Endothelial cell of umbilical vein (primary cell): ENCODE measurements at regions not wholly inside any gene's neighbourhood (a gene's known extent, or its start where the extent isn't known, plus 50 kb on each side); places are given as distances from the start of the nearest gene placed in this dataset.

Experiments used
- BruUV-seq: library from RNA; stranded (reverse); fragments of 400-500 nt; replicated peaks from 2 replicates; lab custom pipeline; 2021; lab: Mats Ljungman, UMichigan
- CTCF ChIA-PET: fragments of 300-600, 350-600 bp; sonication (Branson Sonifier 250); formaldehyde crosslinking; loops from one replicate; lab custom pipeline; 2021; ENCODE audit warnings: antibody characterized with exemption, inconsistent platforms; lab: Charles Lee
- POLR2A ChIA-PET: fragments of 300-600, 350-600 bp; sonication (Branson Sonifier 250); formaldehyde crosslinking; loops from one replicate; lab custom pipeline; 2021; ENCODE audit warnings: antibody characterized with exemption, inconsistent platforms; lab: Charles Lee
- DNase-seq: peaks from one replicate; pipeline ENCODE4 v3.0.0-alpha.2; 2011; ENCODE audit warnings: low read depth, low spot score
- FAIRE-seq: peaks from 2 replicates; lab custom pipeline; 2011; peaks lifted over from hg19 to GRCh38; lab: Jason Lieb, UNC
- H2AFZ ChIP-seq: 2 replicates; pipeline ENCODE4 v1.6.0; 2012; ENCODE audit warnings: low read depth, low read length, control low read depth, inconsistent platforms
- H3K27ac ChIP-seq: 2 replicates; pipeline ENCODE4 v1.5.1; 2011; ENCODE audit warnings: low read depth, mild to moderate bottlenecking, control low read depth, low read length, moderate library complexity; ENCODE audit not compliant: insufficient read depth
- H3K27me3 ChIP-seq, 2 experiments: 2 replicates each; pipeline versions ENCODE4 v1.6.0 to v1.6.1; 2011; ENCODE audit warnings: low read length in 2 of 2, mixed read lengths in 1 of 2; ENCODE audit not compliant: control insufficient read depth in 2 of 2, insufficient read depth in 2 of 2
- H3K36me3 ChIP-seq, 2 experiments: 2 replicates in 1 of 2; 3 replicates in 1 of 2; pipeline ENCODE4 v1.5.1; 2011; ENCODE audit warnings: low read length in 2 of 2, mild to moderate bottlenecking in 1 of 2, moderate library complexity in 1 of 2; ENCODE audit not compliant: control insufficient read depth in 2 of 2, insufficient read depth in 2 of 2; ENCODE audit errors: extremely low read depth in 1 of 2
- H3K4me1 ChIP-seq: 3 replicates; pipeline ENCODE4 v1.5.1; 2011; ENCODE audit warnings: mild to moderate bottlenecking, low read length; ENCODE audit not compliant: control insufficient read depth, insufficient read depth; ENCODE audit errors: extremely low read depth
- H3K4me2 ChIP-seq: 2 replicates; pipeline ENCODE4 v1.6.1; 2011; ENCODE audit warnings: low read length, control low read depth, mixed read lengths; ENCODE audit not compliant: insufficient read depth
- H3K4me3 ChIP-seq, 3 experiments: fragments of 200-600 bp in 1 of 3; sonication (generic), shearing (Covaris generic) in 1 of 3; replicated peaks in 1 of 3; 2 replicates each; pipeline ENCODE4 v1.5.1; 2011 to 2016; ENCODE audit warnings: control low read depth in 3 of 3, low read length in 3 of 3, mild to moderate bottlenecking in 2 of 3, inconsistent platforms in 1 of 3, low read depth in 1 of 3, moderate library complexity in 1 of 3; ENCODE audit not compliant: insufficient read depth in 1 of 3
- H3K79me2 ChIP-seq: 2 replicates; pipeline ENCODE4 v1.6.0; 2012; ENCODE audit warnings: low read length, inconsistent platforms; ENCODE audit not compliant: control insufficient read depth, insufficient read depth
- H3K9ac ChIP-seq: replicated peaks from 2 replicates; pipeline ENCODE3; 2011; ENCODE audit warnings: low read length, control low read depth; ENCODE audit not compliant: insufficient read depth; ENCODE audit errors: extremely low read depth
- H3K9me1 ChIP-seq: replicated peaks from 3 replicates; pipeline ENCODE4 v1.6.0; 2011; ENCODE audit warnings: mild to moderate bottlenecking, low read length; ENCODE audit not compliant: control insufficient read depth, insufficient read depth; ENCODE audit errors: extremely low read depth
- H3K9me3 ChIP-seq: replicated peaks from 2 replicates; pipeline ENCODE4 v1.5.1; 2012; ENCODE audit warnings: low read length, inconsistent platforms; ENCODE audit not compliant: control insufficient read depth, insufficient read depth
- H4K20me1 ChIP-seq: replicated peaks from 2 replicates; pipeline ENCODE3; 2011; ENCODE audit warnings: mild to moderate bottlenecking, low read length; ENCODE audit not compliant: control insufficient read depth, insufficient read depth; ENCODE audit errors: extremely low read depth
- EZH2 ChIP-seq: IDR thresholded peaks from 2 replicates; pipeline ENCODE4 v1.6.1; 2012; ENCODE audit warnings: borderline replicate concordance, low read depth, mild to moderate bottlenecking, moderate library complexity, low read length, inconsistent platforms; ENCODE audit not compliant: severe bottlenecking
- FOS ChIP-seq: IDR thresholded peaks from 2 replicates; pipeline ENCODE4 v1.6.1; 2011; ENCODE audit warnings: mild to moderate bottlenecking, low read length, moderate library complexity, borderline replicate concordance; ENCODE audit not compliant: insufficient read depth
- GATA2 ChIP-seq: IDR thresholded peaks from 2 replicates; pipeline ENCODE4 v1.7.0; 2011; ENCODE audit warnings: low read depth, mild to moderate bottlenecking, moderate library complexity, mixed read lengths, low read length; ENCODE audit not compliant: insufficient read length, insufficient read depth
- JUN ChIP-seq: IDR thresholded peaks from 2 replicates; pipeline ENCODE4 v1.6.1; 2011; ENCODE audit warnings: borderline replicate concordance, low read depth; ENCODE audit not compliant: insufficient read length, insufficient read depth
- MYC ChIP-seq: IDR thresholded peaks from one replicate; pipeline ENCODE4 v1.6.1; 2011; ENCODE audit warnings: mild to moderate bottlenecking, low read depth, low read length
- POLR2A ChIP-seq: IDR thresholded peaks from 2 replicates; pipeline ENCODE4 v1.6.1; 2012; ENCODE audit warnings: low read depth, mild to moderate bottlenecking, control low read depth, low read length
- POLR2AphosphoS5 ChIP-seq: IDR thresholded peaks from 2 replicates; pipeline ENCODE4 v1.6.1; 2012; ENCODE audit warnings: low read depth, mild to moderate bottlenecking, control low read depth, low read length, moderate library complexity; ENCODE audit not compliant: insufficient read depth
- dilution Hi-C: fragments of 300-500 bp; cut with MboI; formaldehyde crosslinking; loops from one replicate; pipeline ENCODE4 v1.15.0; 2019; ENCODE audit warnings: low sequenced_read_pairs; ENCODE audit not compliant: extremely low pct_ligation_motif_present
- intact Hi-C: fragments of 100-400 bp; cut with micrococcal nuclease; formaldehyde crosslinking; loops from one replicate; pipeline ENCODE4 v1.10.0; 2022
- TF ChIP-seq, protein P1 (sequence below), 2 donors: IDR thresholded peaks; 1 replicate in 1 of 2; 2 replicates in 1 of 2; pipeline ENCODE4 v1.5.1; 2011; ENCODE audit warnings: low read length in 2 of 2, mild to moderate bottlenecking in 2 of 2, moderate library complexity in 2 of 2, control low read depth in 1 of 2, inconsistent platforms in 1 of 2, low read depth in 1 of 2; ENCODE audit not compliant: insufficient read depth in 1 of 2; ENCODE audit errors: extremely low read depth in 1 of 2
- TF ChIP-seq, protein P2 (sequence below): IDR thresholded peaks from 2 replicates; pipeline ENCODE4 v1.6.1; 2011; ENCODE audit not compliant: insufficient read depth, insufficient read length

DNA sequence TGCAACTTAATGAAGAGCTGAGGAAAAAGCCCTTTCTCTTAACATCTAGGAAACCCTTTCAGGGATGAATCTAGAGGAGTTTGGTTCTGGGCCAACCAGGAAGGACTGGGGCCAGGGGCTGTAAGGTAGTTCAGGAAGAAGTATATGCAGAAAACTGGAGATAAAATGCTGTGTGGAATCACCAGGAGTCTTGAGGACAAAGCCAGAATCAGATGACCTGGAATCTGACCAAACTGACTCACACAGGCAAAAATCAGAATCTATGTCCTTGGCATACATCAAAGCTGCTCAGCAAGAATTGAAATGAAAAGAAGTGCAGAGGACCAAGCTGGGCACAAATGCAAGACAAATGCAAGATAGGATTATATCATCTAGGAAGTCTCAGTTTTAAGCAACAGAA lies 59.4 kb upstream of the ATP2C1 start:
- no peak for TF ChIP-seq JUN
- no peak for TF ChIP-seq POLR2AphosphoS5
- no peak for TF ChIP-seq EZH2
- TF ChIP-seq, protein P1, sequence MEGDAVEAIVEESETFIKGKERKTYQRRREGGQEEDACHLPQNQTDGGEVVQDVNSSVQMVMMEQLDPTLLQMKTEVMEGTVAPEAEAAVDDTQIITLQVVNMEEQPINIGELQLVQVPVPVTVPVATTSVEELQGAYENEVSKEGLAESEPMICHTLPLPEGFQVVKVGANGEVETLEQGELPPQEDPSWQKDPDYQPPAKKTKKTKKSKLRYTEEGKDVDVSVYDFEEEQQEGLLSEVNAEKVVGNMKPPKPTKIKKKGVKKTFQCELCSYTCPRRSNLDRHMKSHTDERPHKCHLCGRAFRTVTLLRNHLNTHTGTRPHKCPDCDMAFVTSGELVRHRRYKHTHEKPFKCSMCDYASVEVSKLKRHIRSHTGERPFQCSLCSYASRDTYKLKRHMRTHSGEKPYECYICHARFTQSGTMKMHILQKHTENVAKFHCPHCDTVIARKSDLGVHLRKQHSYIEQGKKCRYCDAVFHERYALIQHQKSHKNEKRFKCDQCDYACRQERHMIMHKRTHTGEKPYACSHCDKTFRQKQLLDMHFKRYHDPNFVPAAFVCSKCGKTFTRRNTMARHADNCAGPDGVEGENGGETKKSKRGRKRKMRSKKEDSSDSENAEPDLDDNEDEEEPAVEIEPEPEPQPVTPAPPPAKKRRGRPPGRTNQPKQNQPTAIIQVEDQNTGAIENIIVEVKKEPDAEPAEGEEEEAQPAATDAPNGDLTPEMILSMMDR (IDR thresholded peaks at IDR 0.05; ENCODE audit: extremely low read depth in 1 of 2, insufficient read depth in 1 of 2, low read depth in 1 of 2, low read length in 2 of 2): no peak
- no peak for TF ChIP-seq GATA2
- TF ChIP-seq, protein P2, sequence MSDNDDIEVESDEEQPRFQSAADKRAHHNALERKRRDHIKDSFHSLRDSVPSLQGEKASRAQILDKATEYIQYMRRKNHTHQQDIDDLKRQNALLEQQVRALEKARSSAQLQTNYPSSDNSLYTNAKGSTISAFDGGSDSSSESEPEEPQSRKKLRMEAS: no peak
- no peak for TF ChIP-seq POLR2A
- TF ChIP-seq MYC: no peak
- no peak for TF ChIP-seq FOS
- Histone ChIP-seq H3K27ac (no peak overlapping the region), H3K4me2 (no peak overlapping the region), H3K79me2 (no peaks in the 10 kb centered on the region), H3K9me1 (no peaks in the 10 kb centered on the region), H3K27me3 (peaks cover 5 to 8% of the 10 kb centered on the region in 2 experiments), H3K4me3 (no peak overlapping the region), H4K20me1 (no peaks in the 10 kb centered on the region), H3K4me1 (no peaks in the 10 kb centered on the region), H3K9ac (no peak overlapping the region), H3K9me3 (no peaks in the 10 kb centered on the region), H2AFZ (no peak overlapping the region), H3K36me3 (no peaks in the 10 kb centered on the region)
- no TSS peak for BruUV-seq
- no peak for DNase-seq
- ChIA-PET POLR2A (no interaction called here), CTCF (no interaction called here)
- dilution Hi-C loops (no loop called here), intact Hi-C loops (no loop called here)
- FAIRE-seq: no peak
